HuH-7 (cell line): ENCODE measurements at regions not wholly inside any gene's neighbourhood (a gene's known extent, or its start where the extent isn't known, plus 50 kb on each side); places are given as distances from the start of the nearest gene placed in this dataset.

Experiments
- DNase-seq: peaks from one replicate; pipeline ENCODE4 v3.0.0; 2011; ENCODE audit warnings: low spot score

DNA sequence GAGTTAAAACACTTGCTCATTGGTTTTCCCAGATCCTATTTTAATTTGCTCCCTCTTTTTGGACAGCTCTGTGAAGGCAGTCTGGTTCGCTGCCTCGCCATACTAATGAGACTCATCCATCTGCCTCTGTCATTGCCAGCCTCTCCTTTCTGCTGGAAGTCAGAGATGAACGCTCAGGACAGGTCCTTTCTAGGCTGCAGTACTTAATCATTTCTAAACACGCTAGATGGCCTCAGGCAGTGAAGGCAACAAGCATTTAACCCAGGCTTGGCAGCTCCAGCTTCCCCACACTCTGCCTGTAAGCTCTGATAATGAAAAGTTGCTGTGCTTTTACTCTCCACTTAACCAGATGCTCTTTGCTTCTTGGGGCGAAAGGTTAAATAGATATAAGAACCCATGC, 286.7 kb upstream of the POU3F2 start:
- no peak for DNase-seq

DNA sequence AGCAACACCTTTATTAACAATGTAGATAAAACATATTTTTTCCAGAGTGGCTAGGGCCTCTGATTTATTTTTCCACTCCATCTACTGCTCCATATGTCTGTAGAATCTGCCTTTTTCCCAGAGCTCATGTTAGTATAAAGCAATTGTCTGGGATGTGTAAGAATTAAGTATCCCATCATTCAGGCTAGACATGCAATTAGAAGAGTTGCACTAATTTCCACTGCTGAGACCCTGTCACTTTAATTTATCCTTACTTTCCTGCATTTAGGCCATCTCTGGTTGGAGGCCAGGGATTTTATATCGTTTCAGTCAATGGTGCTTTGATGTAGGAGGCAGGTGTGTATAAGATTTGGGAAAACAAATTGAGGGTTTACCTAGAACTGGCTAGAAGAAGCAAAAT, 286.1 kb upstream of the POU3F2 start:
- DNase-seq, result no peak

DNA sequence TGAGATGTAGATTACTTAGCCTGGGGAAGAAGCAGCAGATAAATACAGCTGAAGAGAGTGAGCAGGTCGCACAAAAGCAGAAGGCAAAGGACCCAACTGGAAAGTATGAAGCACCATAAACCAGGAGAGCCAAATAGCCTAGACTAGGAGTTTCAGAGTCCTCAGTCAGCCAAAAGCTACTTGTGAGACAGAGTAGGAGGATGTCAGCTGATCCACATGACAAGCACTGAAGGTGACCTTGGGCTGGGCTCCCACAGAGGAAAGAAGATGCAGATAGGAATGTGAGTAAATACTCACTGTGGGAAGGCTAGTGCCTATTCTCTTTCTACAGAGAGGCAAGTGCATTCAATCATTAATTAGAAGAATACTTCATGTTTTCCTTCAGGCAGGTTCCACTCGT, 274.0 kb upstream of the POU3F2 start:
- DNase-seq, result no peak

DNA sequence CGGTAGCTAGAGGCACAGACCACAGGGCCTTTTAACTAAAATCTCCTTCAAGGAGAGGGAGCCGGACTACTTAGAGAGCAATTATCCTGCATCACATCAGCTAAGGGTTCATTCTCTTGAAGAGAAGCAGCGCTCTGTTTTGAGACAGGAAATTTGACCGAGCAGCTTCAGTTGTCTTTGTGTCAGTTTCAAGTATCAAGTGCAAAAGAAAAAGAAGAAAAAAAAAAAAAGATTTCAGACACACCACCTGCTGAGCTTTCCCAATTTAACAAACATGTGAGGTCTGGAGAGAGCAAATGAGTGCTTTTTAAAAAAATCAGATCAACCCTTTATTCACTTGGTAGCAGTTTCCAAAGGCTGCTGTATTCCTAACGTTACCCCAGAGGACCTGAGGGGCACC, 273.5 kb upstream of the POU3F2 start:
- no peak for DNase-seq

DNA sequence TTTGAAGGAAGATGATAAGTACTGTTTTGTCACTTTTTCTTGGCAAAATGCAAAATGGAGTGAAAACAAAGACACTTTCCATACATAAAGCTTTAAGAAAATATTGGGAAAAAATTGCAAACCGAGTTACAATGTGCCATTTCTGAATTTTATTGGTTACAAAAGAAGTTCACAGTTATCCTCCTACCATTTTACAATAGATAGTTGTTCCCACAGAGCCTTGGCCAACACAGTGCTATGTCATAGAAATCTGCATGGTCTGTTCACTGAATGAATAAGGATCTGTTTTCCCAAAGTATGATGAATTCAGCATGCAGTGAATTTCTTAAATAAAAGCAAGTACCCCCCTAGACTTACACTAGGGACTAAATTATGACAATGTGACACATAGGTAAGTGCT, 268.2 kb upstream of the POU3F2 start:
- DNase-seq, result no peak

DNA sequence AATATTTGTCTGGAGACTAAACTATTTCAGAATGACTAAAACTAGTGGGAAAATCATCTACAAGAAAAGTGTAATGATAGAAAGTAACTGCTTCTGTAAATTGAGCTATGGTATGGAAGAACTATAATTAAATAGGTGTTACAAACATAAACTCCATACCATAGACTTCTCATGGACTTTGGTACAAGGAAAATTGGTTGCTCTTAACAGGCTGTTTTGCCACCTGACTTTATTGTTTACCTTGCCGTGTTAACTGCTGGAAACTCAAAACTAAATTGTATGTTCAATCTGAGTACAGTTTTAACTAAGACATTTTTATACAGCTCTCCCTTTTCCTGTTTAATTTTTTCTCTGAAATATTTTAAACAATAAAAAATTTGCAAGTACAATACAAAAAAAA, 261.8 kb upstream of the POU3F2 start:
- no peak for DNase-seq

DNA sequence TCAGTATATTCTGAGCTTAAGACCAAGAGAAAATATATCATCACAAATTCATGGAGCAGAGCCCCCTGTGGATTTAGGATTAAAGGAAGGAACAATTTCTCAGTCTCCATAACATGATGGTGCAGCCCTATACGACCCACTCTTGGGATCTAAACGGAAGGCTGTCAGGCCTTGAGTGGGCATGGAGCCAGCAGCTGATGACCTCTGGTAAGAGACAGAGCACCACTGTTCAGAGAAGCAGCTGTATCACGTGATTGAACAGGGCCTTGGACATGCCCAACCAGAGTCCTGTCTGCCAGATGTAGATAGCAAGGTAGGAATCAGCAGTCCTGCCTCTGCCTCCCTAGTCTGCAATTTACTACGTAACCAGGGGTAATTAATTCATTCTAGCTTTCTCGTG, 259.4 kb upstream of the POU3F2 start:
- no peak for DNase-seq

DNA sequence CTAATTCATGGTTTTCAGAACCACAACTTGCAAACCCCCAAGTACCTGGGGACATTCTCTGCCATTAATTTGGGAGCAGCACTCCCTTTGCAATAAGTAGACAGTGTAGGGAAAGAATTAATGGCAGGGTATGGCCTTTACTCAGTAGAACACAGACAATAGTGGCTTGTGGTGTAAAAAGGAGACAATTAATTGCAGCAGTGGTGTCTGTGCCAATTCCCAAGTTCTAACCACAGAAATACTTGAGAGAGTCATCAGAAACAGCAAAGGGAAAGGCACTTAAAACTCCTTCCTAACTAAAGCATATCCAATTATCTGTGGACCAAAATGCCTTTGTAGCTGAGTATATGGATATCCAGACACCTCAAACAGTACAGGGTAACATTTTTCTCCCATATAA, 257.6 kb upstream of the POU3F2 start:
- DNase-seq, result no peak

DNA sequence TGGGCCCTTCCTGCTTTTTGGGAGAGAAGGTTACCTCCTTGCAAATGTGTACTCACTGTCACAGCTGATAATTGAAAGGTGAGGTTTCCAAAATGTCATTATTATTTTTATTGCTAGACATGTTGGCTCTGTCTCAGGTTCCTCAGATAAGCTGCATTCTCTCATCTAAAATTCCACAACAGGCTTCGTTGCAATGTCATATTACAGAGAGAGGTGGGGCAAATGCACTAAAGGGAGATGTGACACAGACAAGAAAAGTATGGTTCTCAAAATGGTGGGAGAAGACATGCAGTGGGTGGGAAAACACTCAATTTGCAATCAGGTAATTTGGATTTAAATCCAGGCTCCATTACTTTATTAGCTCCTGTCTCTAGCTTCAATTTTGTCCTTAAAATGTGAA, 256.4 kb upstream of the POU3F2 start:
- DNase-seq, result no peak

DNA sequence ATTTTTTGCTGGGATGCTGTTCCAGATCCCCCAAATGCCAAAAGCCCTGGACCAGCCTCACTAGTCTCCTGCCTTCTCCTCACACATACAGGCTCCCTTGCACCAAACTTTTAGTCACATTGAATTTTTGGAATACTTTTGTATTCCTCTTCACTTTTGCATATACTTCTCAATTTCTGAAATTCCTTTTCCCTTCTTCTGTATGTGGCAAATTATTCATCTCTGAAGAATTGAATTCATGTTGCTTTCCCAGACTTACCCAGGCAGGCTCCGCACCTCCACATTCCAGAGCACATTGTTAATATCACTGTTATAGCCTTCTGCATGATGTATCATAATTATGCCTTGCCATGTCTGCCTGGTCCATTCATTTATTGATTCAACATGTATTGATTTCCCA, 255.3 kb upstream of the POU3F2 start:
- DNase-seq, result no peak

DNA sequence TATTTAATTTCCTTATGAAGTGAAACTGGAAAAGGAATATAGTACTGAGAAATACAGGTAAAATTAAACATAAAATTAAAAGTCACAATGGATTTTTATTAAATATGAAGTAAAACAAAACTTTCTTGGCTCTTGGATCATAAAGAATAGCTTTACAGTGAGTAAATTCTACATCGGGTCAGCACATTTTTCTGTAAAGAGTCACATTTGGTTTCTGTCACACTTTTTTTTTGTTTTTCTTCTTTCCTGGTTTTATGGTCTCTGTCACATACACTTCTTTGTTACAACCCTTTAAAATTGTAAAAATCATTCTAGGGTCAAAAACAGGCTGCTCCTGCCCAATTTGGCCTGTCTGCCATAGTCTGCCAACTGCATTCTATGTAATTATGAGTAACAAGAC, 254.4 kb upstream of the POU3F2 start:
- DNase-seq, result no peak

DNA sequence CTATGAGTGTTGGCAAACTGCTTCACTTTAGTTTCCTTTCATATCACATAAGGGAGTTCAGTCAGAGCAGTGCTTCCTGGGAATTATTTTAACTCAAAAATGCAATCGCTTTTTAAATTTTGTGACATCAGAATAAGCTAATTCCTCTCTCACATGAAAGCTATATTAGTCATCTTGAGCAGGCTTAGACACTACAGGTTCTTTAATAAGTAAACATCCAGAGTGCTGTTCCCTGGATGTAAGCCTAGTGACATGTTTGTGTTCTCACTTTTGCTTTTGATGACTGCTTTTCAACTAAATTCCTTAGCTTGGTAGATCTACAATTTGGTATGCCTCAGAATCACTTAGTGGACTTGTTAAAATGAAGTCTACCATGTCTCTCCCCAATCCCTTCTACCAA, 252.7 kb upstream of the POU3F2 start:
- DNase-seq, result no peak

DNA sequence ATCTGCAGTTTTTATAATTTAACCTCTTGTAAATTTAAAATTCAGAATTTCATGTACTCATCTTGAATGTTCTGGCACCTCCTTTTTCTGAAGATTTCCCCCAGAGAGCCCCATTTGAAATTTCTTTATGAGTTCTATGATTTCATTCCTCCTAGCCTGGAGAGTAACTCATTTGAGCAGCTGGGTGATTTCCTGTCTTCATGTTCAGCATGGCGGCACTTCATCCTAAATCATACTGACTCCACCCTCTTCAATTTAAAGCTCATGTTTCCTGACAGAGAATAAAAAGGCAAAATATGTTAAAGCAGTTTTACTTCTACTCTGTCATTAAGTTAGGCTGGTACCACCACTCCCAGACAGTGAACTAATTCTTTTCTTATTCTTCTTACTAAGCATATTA, 250.9 kb upstream of the POU3F2 start:
- DNase-seq, result no peak

DNA sequence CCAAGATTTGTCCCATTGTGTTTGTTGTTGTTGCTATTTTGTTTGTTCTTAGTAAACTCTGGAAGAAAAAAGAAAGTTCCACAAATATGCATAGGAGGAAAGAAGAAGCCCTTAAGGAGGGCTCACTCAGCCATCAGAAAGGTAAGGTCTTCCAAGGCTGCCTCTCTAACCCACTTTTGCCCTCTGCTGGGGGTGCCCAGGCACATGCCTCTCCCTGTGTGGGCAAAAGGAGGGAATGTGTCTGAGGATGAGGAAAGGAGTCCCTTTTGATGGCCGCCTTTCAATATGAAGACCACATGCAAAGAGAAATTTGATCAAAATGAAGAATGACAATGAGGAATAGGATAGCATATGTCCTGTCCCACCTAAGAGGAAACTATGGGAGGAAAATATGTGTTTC, 248.2 kb upstream of the POU3F2 start:
- DNase-seq, result no peak

DNA sequence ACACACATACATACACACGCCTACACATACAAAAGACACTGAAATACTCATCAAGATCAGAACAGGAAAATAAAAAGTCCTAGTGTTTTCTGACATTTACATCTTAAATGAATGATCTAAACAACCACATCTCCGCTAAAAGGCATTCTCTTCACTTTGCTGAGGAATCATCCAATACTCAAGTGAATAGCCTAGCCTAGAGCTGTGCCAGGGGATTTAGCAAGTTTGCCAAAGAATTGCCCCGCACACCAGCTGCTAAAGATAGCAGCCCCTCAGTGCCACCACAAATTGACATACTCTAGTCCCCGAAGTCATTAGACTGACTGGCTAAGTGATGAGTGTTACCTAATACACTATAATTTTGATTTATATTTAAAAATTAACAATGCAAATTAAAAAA, 246.8 kb upstream of the POU3F2 start:
- no peak for DNase-seq

DNA sequence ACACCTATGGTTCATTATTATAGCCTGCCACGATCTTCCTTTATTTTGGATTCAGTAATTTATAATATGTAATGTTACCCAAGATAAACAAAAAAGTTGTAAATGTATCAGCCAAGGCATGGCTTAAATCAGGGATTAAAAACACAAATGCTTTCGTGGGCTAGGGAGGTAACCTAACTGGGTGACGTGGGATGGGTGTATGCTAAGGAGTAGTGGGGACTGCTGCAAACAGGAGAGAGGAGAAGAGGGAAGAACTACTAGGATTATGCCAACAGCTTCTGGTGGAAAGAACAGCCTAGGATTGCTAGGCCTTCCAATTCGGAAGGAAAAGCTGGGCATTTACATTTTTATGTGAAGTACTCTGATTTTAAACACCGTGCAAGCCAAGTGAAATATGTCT, 244.8 kb upstream of the POU3F2 start:
- no peak for DNase-seq

DNA sequence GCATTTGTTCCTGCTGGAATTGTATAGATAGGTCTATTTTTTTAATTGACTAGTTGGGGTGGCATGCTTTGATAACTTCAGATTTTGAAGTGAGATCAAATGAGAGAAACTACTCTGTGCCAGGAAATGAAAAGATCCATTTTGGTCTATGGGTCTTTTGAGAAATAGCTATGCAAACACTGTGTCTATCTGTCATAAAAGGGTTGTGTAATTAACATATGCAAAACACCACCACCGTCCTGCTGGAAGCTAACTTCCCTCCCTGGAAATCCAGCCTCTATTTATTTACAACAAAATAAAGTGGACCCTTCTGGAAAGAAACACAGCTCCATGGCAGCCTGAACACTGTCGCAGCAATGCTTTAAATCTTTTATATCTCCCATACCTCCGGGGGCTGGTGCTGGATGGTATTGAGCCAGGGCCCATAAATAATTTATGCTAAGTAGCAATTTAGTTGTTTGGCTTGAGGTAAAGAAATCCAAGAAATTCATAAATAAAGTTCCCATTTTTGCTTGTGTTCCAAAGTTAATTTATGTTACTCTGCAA, 244.2 kb upstream of the POU3F2 start:
- no peak for DNase-seq

DNA sequence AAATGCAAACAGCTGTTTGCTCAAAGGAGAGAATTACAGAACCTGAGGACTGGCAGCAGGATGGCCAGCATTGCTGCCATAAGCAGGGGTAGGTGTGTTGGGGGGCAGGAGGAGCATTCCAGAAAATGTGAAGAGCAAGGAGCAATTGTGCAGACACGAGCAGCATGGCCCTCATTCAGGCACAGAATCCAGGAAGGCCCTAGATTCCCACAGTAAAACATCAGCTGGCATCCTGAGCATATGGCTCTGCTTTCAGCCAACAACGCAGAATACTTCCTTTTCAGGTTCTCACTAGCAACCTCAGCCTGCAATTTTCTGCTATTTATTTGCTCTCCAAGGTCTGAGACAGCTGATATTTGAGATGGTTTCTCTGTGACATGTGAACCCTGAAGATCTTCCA, 243.4 kb upstream of the POU3F2 start:
- no peak for DNase-seq

DNA sequence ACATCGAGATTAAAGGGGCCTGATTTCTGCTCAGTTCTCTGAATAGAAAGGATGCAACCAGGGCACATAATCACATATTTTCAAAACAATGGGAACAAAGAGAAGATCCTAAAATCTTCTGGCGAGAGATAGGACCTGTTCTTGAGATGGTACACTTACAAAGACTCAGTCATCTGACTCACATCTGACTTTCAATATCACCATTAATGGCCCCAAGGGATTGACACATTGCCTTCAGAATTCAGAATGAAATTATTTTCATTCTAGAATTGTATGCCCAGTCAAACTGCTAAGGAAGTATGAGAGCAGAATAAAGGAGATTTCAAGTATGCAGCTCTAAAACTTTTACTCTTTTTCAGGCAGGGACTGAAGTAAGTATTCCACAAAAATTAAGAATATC, 240.7 kb upstream of the POU3F2 start:
- no peak for DNase-seq

DNA sequence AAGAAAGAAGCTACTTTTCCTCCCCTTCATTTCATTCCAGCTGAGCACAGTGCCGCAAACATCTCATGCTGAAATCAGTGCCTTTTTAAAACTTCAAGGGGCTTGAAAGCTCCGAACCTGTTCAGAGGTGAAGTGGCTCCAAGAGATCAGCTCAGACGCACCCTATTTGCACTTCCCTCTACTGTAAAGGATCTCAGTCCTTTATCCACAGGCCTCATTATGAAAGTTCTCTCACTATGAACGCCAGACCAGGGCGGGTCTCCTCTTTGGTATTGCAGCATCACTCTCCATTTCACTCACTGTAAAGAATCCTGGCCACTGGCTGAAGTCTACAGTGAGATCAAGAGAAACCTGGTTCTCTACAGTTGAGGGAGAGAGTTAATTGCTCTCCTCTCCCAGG, 232.7 kb upstream of the POU3F2 start:
- DNase-seq, result no peak

DNA sequence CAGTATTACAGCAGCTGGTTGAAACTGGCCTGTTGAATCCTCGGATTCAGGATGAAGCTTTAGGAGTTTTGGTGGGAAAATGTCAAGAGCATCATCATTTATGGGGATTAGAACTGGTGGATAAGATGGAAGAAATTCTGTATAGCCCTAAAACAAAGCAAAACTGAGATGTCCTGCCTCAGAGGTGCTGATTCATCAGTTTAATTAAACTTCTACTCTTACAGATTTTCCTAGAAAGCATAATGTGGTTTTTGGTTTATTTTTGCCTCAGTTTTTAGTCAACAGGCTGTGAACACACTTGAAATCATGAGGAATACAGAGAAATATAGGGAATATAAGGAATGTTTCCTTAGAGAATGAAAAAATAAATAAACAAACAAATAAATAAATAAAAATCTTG, 228.7 kb upstream of the POU3F2 start:
- DNase-seq, result no peak

DNA sequence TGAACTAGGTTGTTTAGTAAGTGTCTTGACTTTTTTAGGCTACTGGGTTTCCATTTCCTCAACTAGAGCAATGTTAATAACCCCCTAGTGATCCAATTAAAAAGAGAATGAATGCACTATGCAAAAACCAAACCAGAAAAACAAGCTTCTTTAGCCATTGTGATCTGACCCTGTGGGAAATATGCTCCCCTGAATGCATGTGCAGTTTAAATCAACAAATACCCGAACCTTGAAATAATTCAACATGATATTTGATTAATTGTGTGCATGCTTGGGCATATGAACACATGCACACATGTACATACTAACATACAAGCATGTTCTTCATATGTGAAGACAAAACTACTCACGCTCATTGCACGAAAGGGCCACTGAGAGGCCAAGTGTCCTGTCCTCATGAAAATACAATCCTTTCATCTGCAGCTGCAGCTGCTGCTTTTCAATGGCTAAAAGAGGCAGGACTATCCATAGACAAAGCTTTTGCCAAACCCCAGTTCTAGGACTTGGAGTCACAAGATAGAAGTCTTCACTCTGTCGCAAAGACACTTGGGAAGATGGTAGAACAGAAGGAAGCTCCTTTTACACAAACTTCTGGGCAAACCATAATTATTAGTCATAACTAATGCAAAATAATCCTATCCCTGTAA, 207.1 kb upstream of the POU3F2 start:
- no peak for DNase-seq

DNA sequence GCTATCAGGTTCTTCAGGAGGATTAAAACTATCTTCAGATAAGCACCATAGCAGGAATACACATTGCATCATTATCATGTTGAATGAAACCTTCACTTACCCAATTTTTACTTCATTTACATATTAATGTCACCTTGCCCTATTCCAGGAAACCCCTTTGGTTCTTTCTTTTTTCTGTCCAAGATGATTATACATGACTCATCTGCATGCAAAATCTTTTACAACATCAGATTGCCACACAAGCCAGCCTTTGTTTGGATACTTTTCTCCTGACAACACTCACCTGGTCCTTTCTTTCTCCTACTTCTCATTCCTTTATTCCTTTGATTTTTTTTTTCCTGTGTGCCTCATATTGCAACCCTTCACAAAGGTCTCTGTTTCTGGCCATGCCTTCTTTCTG, 200.5 kb upstream of the POU3F2 start:
- no peak for DNase-seq

DNA sequence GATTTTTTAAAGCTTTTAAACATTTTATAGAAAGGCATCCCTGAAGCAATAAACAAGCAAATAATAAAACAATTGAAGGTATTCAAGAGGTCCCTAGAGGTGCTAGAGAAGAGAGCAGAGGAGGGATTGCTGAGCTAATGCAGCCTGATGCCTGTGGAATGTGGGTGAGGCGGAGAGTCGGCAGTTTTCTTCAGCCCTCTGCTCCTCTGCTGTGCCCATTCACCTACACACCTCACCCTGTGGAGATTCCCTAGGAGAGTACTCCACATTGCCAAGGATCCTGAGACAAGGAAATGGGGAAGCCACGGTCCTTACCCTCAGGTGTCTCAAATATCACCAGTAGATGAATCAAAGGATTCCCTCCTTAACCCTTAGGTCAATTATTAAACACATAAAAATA, 199.8 kb upstream of the POU3F2 start:
- no peak for DNase-seq

DNA sequence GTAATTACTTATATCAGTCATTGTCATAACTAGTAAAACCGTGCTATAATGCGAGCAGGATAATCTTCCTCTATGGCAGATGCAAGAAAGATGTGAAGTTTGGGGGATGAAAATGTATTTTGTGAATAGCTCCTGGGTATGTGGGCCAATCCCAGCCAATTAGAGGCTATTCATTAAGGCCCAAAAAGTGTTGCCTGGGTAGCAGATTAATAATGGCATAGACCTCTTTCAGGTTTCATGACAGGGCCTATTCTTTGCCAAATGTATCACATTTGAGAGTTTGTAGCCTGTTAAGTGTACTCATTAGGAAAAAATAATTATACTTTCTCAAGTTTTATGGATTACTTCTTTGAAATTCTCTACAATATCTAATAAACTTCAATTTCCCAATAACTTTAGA, 199.2 kb upstream of the POU3F2 start:
- DNase-seq, result no peak
